IMR-90 (cell line): ENCODE measurements at regions not wholly inside any gene's neighbourhood (a gene's known extent, or its start where the extent isn't known, plus 50 kb on each side); places are given as distances from the start of the nearest gene placed in this dataset.
"Not testable (repeated sequence)": the region's sequence is repeated elsewhere in the genome, so short reads cannot be mapped to it uniquely, and the experiment has no call there.

Experiments used
- CTCF ChIP-seq: conservative IDR thresholded peaks from 2 replicates; pipeline ENCODE4 v1.5.1; 2012; ENCODE audit warnings: mild to moderate bottlenecking, low read depth, low read length, improper control_type of control experiment
- USF2 ChIP-seq: fragments of 150-350 bp; IDR thresholded peaks from 2 replicates; pipeline ENCODE4 v1.6.1; 2017; ENCODE audit warnings: mild to moderate bottlenecking, antibody characterized with exemption, low read length, low read depth

DNA sequence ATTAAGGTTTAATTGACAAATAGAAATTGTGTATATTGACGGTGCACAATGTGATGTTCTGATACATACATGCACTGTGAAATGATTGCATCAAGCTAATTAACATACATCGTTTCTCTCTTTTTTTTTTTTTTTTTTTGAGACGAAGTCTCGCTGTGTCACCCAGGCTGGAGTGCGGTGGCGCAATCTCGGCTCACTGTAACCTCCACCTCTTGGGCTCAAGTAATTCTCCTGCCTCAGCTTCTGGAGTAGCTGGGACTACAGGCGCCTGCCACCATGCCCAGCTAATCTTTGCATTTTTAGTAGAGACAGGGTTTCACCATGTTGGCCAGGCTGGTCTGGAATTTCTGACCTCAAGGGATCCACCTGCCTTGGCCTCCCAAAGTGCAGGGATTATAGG lies 69.9 kb upstream of the JCAD start:
- not testable (repeated sequence) for TF ChIP-seq CTCF, USF2
